ENCODE measurements at regions not wholly inside any gene's neighbourhood (a gene's known extent, or its start where the extent isn't known, plus 50 kb on each side); places are given as distances from the start of the nearest gene placed in this dataset.

DNA sequence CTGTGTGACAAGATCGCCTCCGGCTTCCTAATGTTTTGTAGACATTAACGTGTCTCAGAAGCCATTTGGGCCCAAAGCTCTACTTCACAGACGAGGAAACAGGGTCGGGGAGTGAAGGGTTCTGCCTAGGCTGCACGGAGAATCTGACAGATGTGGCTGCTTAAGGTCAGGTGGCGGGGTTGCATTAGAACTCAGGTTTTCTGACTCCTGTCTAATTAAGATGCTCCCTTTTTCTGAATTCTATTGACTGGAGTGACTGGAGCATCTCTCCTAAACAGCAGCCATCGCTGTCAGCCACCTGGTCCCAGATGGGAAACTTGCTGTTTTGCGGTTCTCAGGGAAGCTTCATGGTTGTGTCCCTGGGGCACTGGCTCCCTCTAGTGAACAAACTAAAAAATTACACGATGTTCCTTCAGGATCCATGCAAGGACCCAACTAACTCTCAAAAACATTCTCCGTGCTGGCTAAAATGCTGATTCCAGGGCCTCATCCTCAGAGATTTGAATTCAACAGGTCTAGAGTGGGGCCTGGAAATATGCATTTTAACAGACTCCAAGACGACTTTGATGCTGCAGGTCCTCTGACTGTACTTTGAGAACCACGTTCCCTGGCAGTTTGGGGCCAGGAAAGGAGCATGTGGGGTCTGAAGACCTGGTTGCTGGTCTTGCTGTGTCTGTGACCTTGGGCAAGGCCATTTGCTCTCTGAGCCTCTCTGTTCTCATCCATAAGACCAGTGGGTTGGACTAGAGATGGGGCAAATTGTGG lies 117.4 kb downstream of the IRF8 start:
- DNase-seq (ENCODE audit: low read depth in 2 of 3, low spot score in 2 of 3), result peak; percentile 10 to 59 (median 51)

GRCh38 chr16:86018071-86018470 lies 119.1 kb downstream of the IRF8 start:
- no peak for DNase-seq (ENCODE audit: low read depth in 2 of 3, low spot score in 2 of 3)

- peak in 2 of 3 donors; percentile 93 to 95 for DNase-seq (ENCODE audit: low read depth in 2 of 3, low spot score in 2 of 3)
These were observed 119.5 kb downstream of the IRF8 start for GRCh38 chr16:86018487-86018886.

DNA sequence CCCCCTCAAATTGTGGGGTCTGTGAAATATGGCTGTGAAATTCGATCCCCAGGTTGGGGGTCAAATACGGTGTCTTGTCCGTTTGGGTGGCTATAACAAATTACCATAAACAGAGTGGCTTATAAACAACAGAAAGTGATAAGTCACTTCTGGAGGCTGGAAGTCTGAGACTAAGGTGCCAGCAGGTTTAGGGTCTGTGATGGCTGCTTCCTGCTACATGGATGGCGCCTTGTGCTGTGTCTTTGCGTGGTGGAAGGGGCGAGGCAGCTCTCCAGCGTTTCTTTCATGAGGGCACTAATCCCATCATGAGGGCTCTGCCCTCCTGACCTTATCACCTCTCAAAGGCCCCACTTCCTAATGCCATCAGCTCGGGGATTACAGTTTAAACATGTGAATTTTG lies 120.0 kb downstream of the IRF8 start:
- peak in 1 of 3 donors; percentile 44 for DNase-seq (ENCODE audit: low read depth in 2 of 3, low spot score in 2 of 3)

DNA sequence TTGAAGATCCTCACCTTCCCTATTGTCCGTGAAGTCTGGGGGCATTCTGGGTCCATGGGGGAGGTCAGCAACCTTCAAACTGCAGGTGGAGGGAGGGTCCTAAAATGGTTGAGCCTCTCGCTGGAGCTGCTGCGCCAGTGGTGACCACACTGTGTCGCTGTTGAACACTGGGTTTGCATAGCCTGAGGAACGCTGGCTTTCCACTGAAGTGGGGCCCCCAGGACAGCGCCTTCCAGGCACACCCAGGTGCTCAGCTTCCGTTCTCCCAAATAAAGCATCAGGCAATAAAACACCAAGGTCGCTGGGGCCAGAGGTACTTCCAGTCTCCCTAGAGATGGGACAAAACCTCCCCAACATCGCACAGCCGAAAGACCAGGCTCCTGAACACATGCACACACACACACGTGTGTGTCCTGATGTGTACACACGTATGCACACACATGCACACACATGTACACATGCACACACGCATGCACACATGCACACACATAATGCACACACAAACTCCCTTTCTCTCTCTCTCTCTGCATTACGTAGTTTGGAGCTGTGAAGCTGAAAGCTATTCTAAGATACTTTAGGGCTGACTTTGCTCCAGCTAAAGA lies 120.6 kb downstream of the IRF8 start:
- DNase-seq (ENCODE audit: low read depth in 2 of 3, low spot score in 2 of 3), result no peak

- DNase-seq (ENCODE audit: low read depth in 2 of 3, low spot score in 2 of 3), result no peak
These were observed 122.0 kb downstream of the IRF8 start for GRCh38 chr16:86020971-86021370.

GRCh38 chr16:86022381-86022960 lies 123.5 kb downstream of the IRF8 start:
- DNase-seq (ENCODE audit: low read depth in 2 of 3, low spot score in 2 of 3), result no peak

- DNase-seq (ENCODE audit: low read depth in 2 of 3, low spot score in 2 of 3), result no peak
These were observed 125.2 kb downstream of the IRF8 start for GRCh38 chr16:86024210-86024609.

- DNase-seq (ENCODE audit: low read depth in 2 of 3, low spot score in 2 of 3), result no peak
These were observed 126.7 kb downstream of the IRF8 start for GRCh38 chr16:86025706-86026105.

DNA sequence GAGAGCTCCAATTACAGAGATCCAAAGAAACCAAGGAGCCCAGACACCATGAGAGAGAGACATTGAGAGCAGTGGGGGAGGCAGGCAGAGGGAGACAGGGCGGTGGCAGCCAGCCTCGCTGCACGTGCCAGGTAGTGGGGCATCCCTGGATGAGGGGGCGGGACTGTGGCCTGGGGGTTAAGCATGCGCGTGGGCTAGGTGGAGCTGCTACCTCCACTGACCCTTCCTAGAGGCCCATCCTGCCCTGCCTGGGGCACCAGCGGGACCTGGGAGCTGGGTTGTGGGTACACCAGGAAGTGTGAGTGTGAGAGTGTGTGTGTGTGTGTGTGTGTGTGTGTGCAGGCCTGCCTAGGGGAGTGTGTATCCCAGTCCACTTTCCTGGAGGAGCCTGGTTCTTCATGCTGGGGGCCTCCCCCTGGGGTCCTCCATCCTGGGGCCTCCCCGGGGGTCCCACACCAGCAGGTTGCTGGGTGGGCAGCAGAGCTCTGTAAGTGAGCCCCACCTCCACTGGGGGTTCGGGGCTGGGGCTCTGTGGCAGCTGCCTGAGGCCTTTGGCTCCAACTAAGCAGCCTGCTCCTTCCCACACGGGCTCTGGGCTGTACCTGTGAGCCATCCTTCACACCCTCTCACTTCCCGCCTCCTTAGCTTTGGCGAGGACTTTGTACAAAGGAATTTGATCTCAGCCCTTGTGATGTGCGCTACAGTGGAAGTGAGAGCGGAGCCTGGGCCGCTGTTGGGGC lies 127.4 kb downstream of the IRF8 start:
- DNase-seq (ENCODE audit: low read depth in 2 of 3, low spot score in 2 of 3), result no peak

- DNase-seq (ENCODE audit: low read depth in 2 of 3, low spot score in 2 of 3), result no peak
These were observed 128.0 kb downstream of the IRF8 start for GRCh38 chr16:86026916-86027315.

DNA sequence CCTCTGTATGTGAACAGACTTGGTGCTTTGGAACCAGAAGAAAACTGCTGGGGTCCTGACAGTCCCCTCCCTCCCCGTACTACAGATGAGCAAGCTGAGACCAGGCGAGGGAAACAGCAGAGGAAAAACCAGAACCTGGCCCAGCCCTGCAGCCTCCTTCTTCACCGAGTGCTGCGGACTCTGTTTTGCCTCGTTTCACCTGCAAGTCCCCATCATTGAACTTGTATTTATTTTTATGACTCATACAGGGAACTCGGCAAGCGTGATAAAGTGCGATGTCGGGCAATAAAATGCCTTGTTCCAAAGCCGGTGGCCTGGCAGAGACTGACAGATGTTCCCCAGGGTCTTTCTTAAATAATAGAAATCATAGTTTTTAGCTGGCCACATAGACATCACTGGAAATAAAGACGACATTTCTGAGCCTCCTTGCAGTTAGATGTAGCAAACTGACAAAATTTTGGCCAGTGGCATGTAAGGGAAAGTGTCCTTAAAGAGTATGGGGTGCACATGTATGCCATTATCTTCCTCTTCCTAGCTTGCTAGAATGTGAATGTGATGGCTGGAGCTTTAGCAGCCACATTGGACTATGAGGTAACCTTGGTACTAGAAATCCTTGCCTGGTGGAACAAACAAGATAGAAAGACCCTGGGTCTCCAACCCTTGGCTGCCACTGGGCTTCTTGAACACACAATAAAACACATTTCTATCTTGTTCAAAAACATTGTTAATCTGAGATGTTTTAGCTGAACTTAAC lies 128.6 kb downstream of the IRF8 start:
- DNase-seq (ENCODE audit: low read depth in 2 of 3, low spot score in 2 of 3), result no peak

DNA sequence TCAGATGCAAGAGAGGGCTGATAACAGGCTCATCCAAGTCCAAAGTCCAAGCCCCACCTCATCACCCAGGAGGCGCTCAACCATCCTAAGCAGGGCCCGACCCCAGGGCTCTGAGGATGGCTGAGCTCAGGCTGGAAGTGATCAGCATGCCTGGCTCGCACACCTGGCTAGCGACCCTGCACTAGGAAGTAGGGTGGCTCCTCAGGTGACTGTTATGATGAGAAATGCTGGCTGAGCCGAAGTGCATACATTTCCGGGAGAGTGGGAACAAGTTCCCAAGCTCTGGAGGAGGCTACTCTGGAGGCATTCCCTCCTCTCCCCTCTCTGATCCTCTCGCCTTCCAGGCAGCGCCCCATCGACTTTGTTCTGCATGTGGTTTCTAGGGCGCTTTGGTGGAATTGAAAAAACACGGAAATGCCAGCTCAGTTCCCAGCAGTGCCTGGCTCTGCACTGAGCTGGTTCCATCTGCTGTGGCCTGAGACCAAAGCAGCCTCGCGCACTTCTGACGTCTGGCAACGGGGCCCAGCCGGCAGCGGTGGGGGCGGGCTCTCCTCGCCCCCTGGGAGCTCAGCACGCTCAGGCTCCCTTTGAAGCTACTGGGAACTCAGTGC lies 130.3 kb downstream of the IRF8 start:
- peak in 2 of 3 donors; percentile 56 to 64 for DNase-seq (ENCODE audit: low read depth in 2 of 3, low spot score in 2 of 3)

DNA sequence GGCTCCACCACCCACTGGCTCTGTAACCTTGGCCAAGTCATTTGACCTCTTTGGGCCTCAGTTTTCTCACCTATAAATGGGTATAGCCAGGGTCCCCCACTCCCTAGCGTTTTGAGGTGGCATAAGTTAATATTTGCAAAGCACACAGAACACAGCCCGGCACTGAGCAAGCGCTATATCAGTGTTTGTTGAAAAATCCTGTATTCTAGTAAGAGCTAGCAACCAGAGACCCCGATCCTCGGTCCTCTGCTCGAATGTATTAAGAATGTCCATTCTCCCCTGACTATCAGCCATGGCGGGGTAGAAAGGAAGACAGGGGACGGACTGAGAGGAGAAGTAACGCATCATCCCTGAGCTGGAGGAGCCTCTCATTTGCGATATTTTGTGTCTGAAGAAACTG lies 131.2 kb downstream of the IRF8 start:
- no peak for DNase-seq (ENCODE audit: low read depth in 2 of 3, low spot score in 2 of 3)

DNA sequence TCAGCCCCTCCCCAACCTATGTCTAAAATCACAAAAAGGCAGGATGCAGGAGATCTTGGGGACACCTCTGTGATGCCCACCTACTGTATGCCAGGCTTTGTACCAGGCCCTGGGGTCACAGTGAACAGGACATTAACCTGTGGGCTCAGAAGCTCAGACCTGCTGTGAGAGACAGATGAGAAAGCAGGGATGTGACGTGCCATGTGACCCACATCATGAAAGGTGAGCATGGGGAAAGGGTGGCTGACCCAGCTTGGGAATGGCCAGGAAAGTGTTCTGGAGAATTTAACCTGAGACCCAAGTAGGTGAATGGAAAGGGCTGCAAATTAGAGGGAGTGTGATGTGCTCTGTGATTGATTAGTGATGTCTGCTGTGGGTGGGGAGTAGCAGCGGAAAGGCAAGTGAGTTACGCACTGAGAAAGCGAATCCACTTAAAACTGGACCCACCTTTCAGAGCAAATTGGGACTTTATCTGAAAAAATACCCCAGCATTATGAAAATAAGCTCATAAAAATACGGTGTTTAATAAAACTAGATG lies 132.2 kb downstream of the IRF8 start:
- DNase-seq (ENCODE audit: low read depth in 2 of 3, low spot score in 2 of 3), result no peak

DNA sequence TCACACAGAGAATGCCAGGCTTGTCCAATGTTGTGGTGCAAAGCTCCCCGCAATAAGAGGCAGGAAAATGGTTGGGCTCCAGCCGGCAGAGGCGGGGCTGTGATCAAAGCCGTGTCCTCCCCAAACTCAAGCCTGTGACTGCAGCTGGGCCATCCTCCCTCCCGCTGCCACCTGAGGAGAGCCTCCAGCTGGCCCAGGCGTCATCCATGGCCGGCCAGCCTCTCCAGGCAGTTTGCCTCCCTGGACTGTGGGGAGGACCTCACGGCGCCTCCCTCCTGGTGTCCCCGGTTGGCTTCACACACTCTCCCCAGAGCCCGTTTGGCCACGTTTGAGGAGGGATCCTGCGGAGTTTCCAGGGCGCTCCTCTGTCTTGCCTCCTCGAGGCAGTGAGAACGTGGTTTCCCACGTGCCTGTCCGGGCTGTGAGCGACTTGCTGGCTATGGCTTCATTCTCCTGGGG lies 134.1 kb downstream of the IRF8 start:
- DNase-seq (ENCODE audit: low read depth in 2 of 3, low spot score in 2 of 3), result no peak

GRCh38 chr16:86033971-86034370 lies 135.0 kb downstream of the IRF8 start:
- no peak for DNase-seq (ENCODE audit: low read depth in 2 of 3, low spot score in 2 of 3)

- no peak for DNase-seq (ENCODE audit: low read depth in 2 of 3, low spot score in 2 of 3)
These were observed 135.5 kb downstream of the IRF8 start for GRCh38 chr16:86034421-86034919.

- no peak for DNase-seq (ENCODE audit: low read depth in 2 of 3, low spot score in 2 of 3)
These were observed 136.9 kb downstream of the IRF8 start for GRCh38 chr16:86035906-86036305.

Measured in hematopoietic multipotent progenitor cell (in vitro differentiated cells).